IMR-90 (cell line): ENCODE measurements at regions not wholly inside any gene's neighbourhood (a gene's known extent, or its start where the extent isn't known, plus 50 kb on each side); places are given as distances from the start of the nearest gene placed in this dataset.

Source experiments
- ATAC-seq: fragments of 200-7000 bp; cut with Tn5 transposase; 2 replicates; pipeline ENCODE4 v1.9.1; 2020; ENCODE audit warnings: low read depth, mild to moderate bottlenecking, moderate library complexity
- BruUV-seq: library from RNA; stranded (reverse); fragments of 400-500 nt; replicated peaks from 2 replicates; lab custom pipeline; 2021; lab: Mats Ljungman, UMichigan
- CTCF ChIA-PET: fragments of 300-600 bp; formaldehyde crosslinking; extraction: SDS; loops from one replicate; lab custom pipeline; 2021; ENCODE audit warnings: antibody characterized with exemption; lab: Yijun Ruan, JAX
- POLR2A ChIA-PET: fragments of 300-600 bp; sonication (Branson Sonifier 250); formaldehyde crosslinking; loops from one replicate; lab custom pipeline; 2022; ENCODE audit warnings: antibody characterized with exemption; ENCODE audit not compliant: unreplicated experiment; lab: Charles Lee
- DNase-seq: peaks from one replicate; pipeline ENCODE4 v3.0.0; 2013
- H2AFZ ChIP-seq: replicated peaks from 2 replicates; pipeline ENCODE3; 2013; ENCODE audit warnings: low read length, mild to moderate bottlenecking; ENCODE audit not compliant: poor library complexity
- H2AK5ac ChIP-seq: 2 replicates; pipeline ENCODE4 v1.6.1; 2013; ENCODE audit warnings: low read depth, low read length, inconsistent platforms
- H2AK9ac ChIP-seq: replicated peaks from 2 replicates; pipeline ENCODE3; 2013; ENCODE audit warnings: mild to moderate bottlenecking, low read depth, low read length, moderate library complexity; ENCODE audit not compliant: poor library complexity
- H2BK120ac ChIP-seq: 2 replicates; pipeline ENCODE4 v1.6.1; 2013; ENCODE audit warnings: low read depth, low read length, inconsistent platforms
- H2BK15ac ChIP-seq: 3 replicates; pipeline ENCODE4 v1.6.1; 2013; ENCODE audit warnings: low read depth, low read length, inconsistent platforms
- H2BK20ac ChIP-seq: 2 replicates; pipeline ENCODE4 v1.6.1; 2013; ENCODE audit warnings: low read depth, mild to moderate bottlenecking, inconsistent platforms, low read length, moderate library complexity
- H2BK5ac ChIP-seq: 2 replicates; pipeline ENCODE4 v1.6.1; 2013; ENCODE audit warnings: mild to moderate bottlenecking, low read depth, low read length, inconsistent platforms; ENCODE audit not compliant: poor library complexity, severe bottlenecking
- H3K14ac ChIP-seq: replicated peaks from 2 replicates; pipeline ENCODE4 v1.6.1; 2013; ENCODE audit warnings: low read depth, low read length, inconsistent platforms
- H3K18ac ChIP-seq: 2 replicates; pipeline ENCODE4 v1.6.1; 2013; ENCODE audit warnings: low read depth, low read length, control low read depth
- H3K23ac ChIP-seq: 2 replicates; pipeline ENCODE4 v1.6.1; 2013; ENCODE audit warnings: low read depth, low read length, inconsistent platforms
- H3K27ac ChIP-seq: 2 replicates; pipeline ENCODE4 v1.5.1; 2013; ENCODE audit warnings: mild to moderate bottlenecking, control low read depth, low read length; ENCODE audit not compliant: insufficient read depth
- H3K27me3 ChIP-seq: 2 replicates; pipeline ENCODE4 v1.6.1; 2013; ENCODE audit warnings: low read length; ENCODE audit not compliant: control insufficient read depth, insufficient read depth
- H3K36me3 ChIP-seq: 2 replicates; pipeline ENCODE4 v1.6.1; 2013; ENCODE audit warnings: low read length, mixed read lengths; ENCODE audit not compliant: control insufficient read depth, insufficient read depth
- H3K4ac ChIP-seq: 2 replicates; pipeline ENCODE4 v1.6.1; 2013; ENCODE audit warnings: low read depth, low read length, inconsistent platforms
- H3K4me1 ChIP-seq: 2 replicates; pipeline ENCODE4 v1.6.1; 2013; ENCODE audit warnings: low read length, mixed read lengths; ENCODE audit not compliant: control insufficient read depth, insufficient read depth
- H3K4me2 ChIP-seq: 2 replicates; pipeline ENCODE4 v1.6.1; 2013; ENCODE audit warnings: low read depth, mild to moderate bottlenecking, control low read depth, low read length, moderate library complexity
- H3K4me3 ChIP-seq: 2 replicates; pipeline ENCODE4 v1.5.1; 2013; ENCODE audit warnings: low read depth, mild to moderate bottlenecking, control low read depth, low read length, moderate library complexity; ENCODE audit not compliant: insufficient read depth
- H3K56ac ChIP-seq: 2 replicates; pipeline ENCODE4 v1.6.1; 2013; ENCODE audit warnings: low read length, inconsistent platforms; ENCODE audit not compliant: insufficient read depth; ENCODE audit errors: extremely low read depth
- H3K79me1 ChIP-seq, 2 experiments: 2 replicates each; pipeline ENCODE4 v1.6.1; 2013; ENCODE audit warnings: low read length in 2 of 2, inconsistent platforms in 1 of 2, low read depth in 1 of 2
- H3K9ac ChIP-seq: 2 replicates; pipeline ENCODE4 v1.6.1; 2013; ENCODE audit warnings: low read depth, low read length, control low read depth
- H3K9me1 ChIP-seq: 2 replicates; pipeline ENCODE4 v1.6.1; 2013; ENCODE audit warnings: low read length, inconsistent platforms; ENCODE audit not compliant: insufficient read depth
- H3K9me3 ChIP-seq: 2 replicates; pipeline ENCODE4 v1.6.1; 2013; ENCODE audit warnings: low read length; ENCODE audit not compliant: control insufficient read depth, insufficient read depth
- H4K20me1 ChIP-seq: 2 replicates; pipeline ENCODE4 v1.6.1; 2013; ENCODE audit warnings: low read length, inconsistent platforms; ENCODE audit not compliant: insufficient read depth
- H4K5ac ChIP-seq: 2 replicates; pipeline ENCODE4 v1.6.1; 2013; ENCODE audit warnings: mild to moderate bottlenecking, low read depth, low read length, control low read depth
- H4K8ac ChIP-seq, 2 experiments: 2 replicates each; pipeline ENCODE4 v1.6.1; 2013; ENCODE audit warnings: low read depth in 2 of 2, low read length in 2 of 2, control low read depth in 1 of 2, inconsistent platforms in 1 of 2
- H4K91ac ChIP-seq: 2 replicates; pipeline ENCODE4 v1.6.1; 2013; ENCODE audit warnings: low read depth, low read length, inconsistent platforms; ENCODE audit not compliant: insufficient read depth
- BHLHE40 ChIP-seq: fragments of 150-350 bp; IDR thresholded peaks from 2 replicates; pipeline ENCODE4 v1.6.1; 2016; ENCODE audit warnings: mild to moderate bottlenecking, low read depth, low read length
- CEBPB ChIP-seq: IDR thresholded peaks from 2 replicates; pipeline ENCODE4 v1.6.1; 2012; ENCODE audit warnings: low read depth, low read length, improper control_type of control experiment
- CHD1 ChIP-seq: IDR thresholded peaks from 2 replicates; pipeline ENCODE4 v1.6.1; 2012; ENCODE audit warnings: low read depth, low read length, improper control_type of control experiment
- CTCF ChIP-seq: conservative IDR thresholded peaks from 2 replicates; pipeline ENCODE4 v1.5.1; 2012; ENCODE audit warnings: mild to moderate bottlenecking, low read depth, low read length, improper control_type of control experiment
- ELK1 ChIP-seq: fragments of 150-350 bp; IDR thresholded peaks from 2 replicates; pipeline ENCODE4 v1.6.1; 2016; ENCODE audit warnings: low read depth, mild to moderate bottlenecking, low read length, moderate library complexity, borderline replicate concordance
- FOS ChIP-seq: fragments of 150-350 bp; IDR thresholded peaks from 2 replicates; pipeline ENCODE4 v1.6.1; 2016; ENCODE audit warnings: low read depth, low read length
- MAFK ChIP-seq: IDR thresholded peaks from 2 replicates; pipeline ENCODE4 v1.6.1; 2012; ENCODE audit warnings: low read depth, low read length, improper control_type of control experiment
- MXI1 ChIP-seq: IDR thresholded peaks from 2 replicates; pipeline ENCODE4 v1.6.1; 2012; ENCODE audit warnings: low read depth, mild to moderate bottlenecking, low read length, moderate library complexity, borderline replicate concordance
- NFE2L2 ChIP-seq: fragments of 150-350 bp; IDR thresholded peaks from 2 replicates; pipeline ENCODE4 v1.6.1; 2016; ENCODE audit warnings: low read depth, mild to moderate bottlenecking, low read length
- RFX5 ChIP-seq: IDR thresholded peaks from 2 replicates; pipeline ENCODE4 v1.8.0; 2012; ENCODE audit warnings: low read depth, mild to moderate bottlenecking, low read length, moderate library complexity
- SMC3 ChIP-seq: fragments of 150-350 bp; IDR thresholded peaks from 2 replicates; pipeline ENCODE4 v1.6.1; 2016; ENCODE audit warnings: low read depth, mild to moderate bottlenecking, antibody characterized with exemption, low read length, moderate library complexity
- USF2 ChIP-seq: fragments of 150-350 bp; IDR thresholded peaks from 2 replicates; pipeline ENCODE4 v1.6.1; 2017; ENCODE audit warnings: mild to moderate bottlenecking, antibody characterized with exemption, low read length, low read depth
- WGBS, 2 experiments: methylation state at CpG; one replicate each; pipeline versions ENCODE4 v1.1.5 to v1.1.7; 2013; ENCODE audit warnings: missing lambda C conversion rate in 2 of 2; ENCODE audit not compliant: insufficient read length in 1 of 2; ENCODE audit errors: extremely low coverage in 2 of 2; 5-methylcytosine and 5-hydroxymethylcytosine counted together
- dilution Hi-C: fragments of 300-500 bp; cut with HindIII; formaldehyde crosslinking; loops from one replicate; pipeline ENCODE4 v1.14.3; 2018; ENCODE audit warnings: low sequenced_read_pairs; ENCODE audit not compliant: unreplicated experiment
- in situ Hi-C: fragments of 300-500 bp; cut with MboI; formaldehyde crosslinking; loops from 3 replicates; pipeline ENCODE4 v1.14.3; 2019; ENCODE audit warnings: low sequenced_read_pairs, inconsistent platforms, mixed read lengths
- intact Hi-C: fragments of 100-400 bp; cut with micrococcal nuclease; formaldehyde crosslinking; loops from 2 replicates; pipeline ENCODE4 v1.10.0; 2022

- CTCF ChIA-PET, result interaction anchor here (0.6 to 0.8 kb wide), 3 partner anchors 79 to 150 kb away, joined by 3 to 5 read pairs (median 4); no protein-coding TSS in a partner anchor
- no CpG with 5 or more reads among the region's 2 CpGs for WGBS, 2 experiments
- intact Hi-C loops, result no loop called here
Measured at GRCh38 chr10:4506095-4506494, 319.9 kb upstream of the AKR1E2 start.

More at GRCh38 chr10:4506095-4506494, 319.9 kb upstream of the AKR1E2 start:
- no peaks in the 10 kb centered on the region for H3K79me1 ChIP-seq
- dilution Hi-C loops (no loop called here), in situ Hi-C loops (loop anchor here (25.0 kb wide), 1 partner anchor 1294 kb away; no protein-coding TSS in a partner anchor)
- no peak overlapping the region for H2BK120ac ChIP-seq
- H2AFZ ChIP-seq, result no peak overlapping the region
- H3K36me3 ChIP-seq, result no peaks in the 10 kb centered on the region
- no peaks in the 10 kb centered on the region for H3K27me3 ChIP-seq
- no peak overlapping the region for H3K27ac ChIP-seq
- ATAC-seq (no peak), DNase-seq (peak; percentile 12)
- H2BK15ac ChIP-seq, result no peak overlapping the region
- no peak overlapping the region for H4K5ac ChIP-seq
- no peak overlapping the region for H4K91ac ChIP-seq
- no peak overlapping the region for H3K14ac ChIP-seq
- H2BK5ac ChIP-seq, result no peak overlapping the region
- no peak overlapping the region for H3K23ac ChIP-seq
- POLR2A ChIA-PET, result no interaction called here
- TF ChIP-seq SMC3 (no peak), CHD1 (no peak), NFE2L2 (no peak), USF2 (no peak), ELK1 (no peak), CTCF (no peak), BHLHE40 (no peak), CEBPB (no peak), FOS (no peak), MAFK (no peak), MXI1 (no peak), RFX5 (no peak)
- H3K9ac ChIP-seq, result no peak overlapping the region
- 0 out of 2 replicates have a peak overlapping the region, but pooled peaks have one; percentile 51 for H2AK5ac ChIP-seq
- H2AK9ac ChIP-seq, result no peak overlapping the region
- no TSS peak for BruUV-seq
- no peaks in the 10 kb centered on the region for H3K9me3 ChIP-seq
- H3K4me1 ChIP-seq, result no peaks in the 10 kb centered on the region
- H4K20me1 ChIP-seq, result no peaks in the 10 kb centered on the region
- H3K4me2 ChIP-seq, result no peak overlapping the region
- no peak overlapping the region for H3K4me3 ChIP-seq
- H2BK20ac ChIP-seq, result no peak overlapping the region
- no peak overlapping the region for H4K8ac ChIP-seq
- 0 out of 2 replicates have a peak, but pooled peaks cover 2% of the 10 kb centered on the region for H3K9me1 ChIP-seq
- no peak overlapping the region for H3K56ac ChIP-seq
- no peak overlapping the region for H3K4ac ChIP-seq
- H3K18ac ChIP-seq, result no peak overlapping the region
